Caki2 (cell line): ENCODE measurements at regions not wholly inside any gene's neighbourhood (a gene's known extent, or its start where the extent isn't known, plus 50 kb on each side); places are given as distances from the start of the nearest gene placed in this dataset.
"Not testable (repeated sequence)": the region's sequence is repeated elsewhere in the genome, so short reads cannot be mapped to it uniquely, and the experiment has no call there.

ENCODE experiments used
- DNase-seq: peaks from one replicate; pipeline ENCODE4 v3.0.0-alpha.2; 2015; ENCODE audit warnings: low read depth
- in situ Hi-C: cut with HindIII; loops from 2 replicates; pipeline ENCODE4 v1.10.0; 2016; ENCODE audit warnings: low sequenced_read_pairs, low pct_unique_long_range_greater_than_20kb, mixed read lengths

DNA sequence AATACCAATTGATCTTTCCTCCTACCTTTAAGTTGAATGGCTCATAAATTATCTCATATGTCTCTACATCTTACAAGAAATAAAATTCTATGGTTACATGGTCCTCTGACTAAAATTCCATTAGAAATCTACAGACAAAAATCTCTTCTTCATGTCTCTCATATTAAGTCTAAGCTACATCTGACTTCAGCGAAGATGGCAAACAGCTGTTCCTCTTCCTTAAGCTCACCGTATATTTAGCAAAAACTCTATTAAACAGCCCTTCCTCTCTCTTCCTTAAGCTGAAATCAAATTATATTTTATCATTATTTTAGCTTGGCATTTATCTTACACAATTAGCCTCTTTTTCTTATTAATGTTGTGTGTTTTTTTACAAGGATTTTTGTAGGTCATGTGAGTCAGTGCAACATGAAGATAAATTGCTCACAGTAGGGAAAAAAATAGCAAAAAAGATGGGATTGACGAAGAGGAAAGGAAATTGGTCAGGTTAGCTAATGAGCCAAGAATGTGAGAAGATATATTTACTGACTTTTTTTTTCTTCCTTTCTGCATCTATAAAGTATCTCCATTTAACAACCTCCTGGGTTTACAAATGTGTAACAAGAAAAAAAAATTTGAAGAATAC is 2412.8 kb downstream of the ARAP2 start:
- no peak for DNase-seq

GRCh38 chr4:33835764-33836163 is 2408.6 kb downstream of the ARAP2 start:
- in situ Hi-C loops, DNase-seq: not testable (repeated sequence)

More for the DNA sequence above, 2412.8 kb downstream of the ARAP2 start:
- in situ Hi-C loops: no loop called here

DNA sequence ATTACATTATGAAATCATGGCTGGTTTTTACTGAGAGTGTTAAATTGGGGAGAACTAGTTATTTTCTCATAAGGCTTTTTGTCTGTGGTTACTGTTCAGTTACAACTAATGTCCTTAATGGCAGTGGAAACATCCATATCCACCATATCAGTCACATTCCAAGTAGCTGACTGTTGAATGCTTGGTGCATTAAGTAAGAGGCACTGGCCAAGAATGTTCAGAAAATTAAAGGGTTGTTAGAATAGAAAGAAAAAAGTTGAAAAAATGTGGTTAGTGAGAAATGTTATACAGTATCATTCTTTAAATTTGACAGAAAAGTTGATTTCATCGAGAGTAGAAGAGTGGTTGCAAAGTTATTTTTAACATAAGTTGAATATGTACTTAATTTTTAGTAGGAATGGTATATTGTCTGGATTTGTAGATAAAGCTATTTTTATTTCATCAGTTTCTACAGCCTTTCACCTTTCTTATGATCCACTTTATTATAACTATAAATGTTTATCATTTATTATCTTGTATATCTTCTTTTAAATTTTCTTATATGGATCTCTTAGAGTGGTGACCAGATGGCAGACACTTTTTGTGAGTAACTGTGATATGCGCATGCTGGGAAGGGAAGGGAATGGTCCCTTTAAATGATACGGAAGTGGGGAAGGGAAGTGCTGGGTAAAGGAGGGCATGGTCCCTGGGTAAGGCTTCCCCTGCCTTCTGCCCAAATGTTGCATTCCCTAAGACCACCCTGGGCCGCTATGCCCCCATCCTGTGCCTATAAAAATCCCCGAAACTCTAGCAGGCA is 2407.1 kb downstream of the ARAP2 start:
- peak; percentile 18 for DNase-seq
- in situ Hi-C loops: no loop called here

GRCh38 chr4:33841120-33841519 is 2403.2 kb downstream of the ARAP2 start:
- in situ Hi-C loops: no loop called here
- DNase-seq: no peak

DNA sequence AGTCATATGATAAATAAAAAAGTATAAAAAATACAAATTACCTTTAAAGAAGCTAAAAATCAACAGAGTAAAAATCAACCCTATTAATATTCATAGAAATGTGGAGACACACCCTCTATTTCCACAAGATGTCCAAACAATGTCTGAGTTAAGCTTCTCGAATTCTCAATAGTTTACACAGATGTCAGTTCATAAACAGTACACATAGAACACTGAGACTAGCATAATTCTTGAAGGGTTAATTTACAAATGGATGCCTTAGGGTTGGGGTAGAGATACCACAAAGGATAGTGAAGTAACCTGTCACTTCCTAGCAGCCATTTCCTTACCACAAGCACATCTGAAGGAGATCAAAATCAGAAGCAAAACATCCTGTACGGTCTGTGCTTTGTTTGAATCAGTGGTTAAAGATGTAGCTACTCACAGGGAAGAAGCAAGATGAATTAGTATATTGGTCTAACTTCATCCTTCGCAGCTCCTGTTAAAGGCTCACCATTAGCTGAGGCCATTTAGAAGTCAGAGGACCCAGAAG is 2393.9 kb downstream of the ARAP2 start:
- no peak for DNase-seq
- in situ Hi-C loops: no loop called here

DNA sequence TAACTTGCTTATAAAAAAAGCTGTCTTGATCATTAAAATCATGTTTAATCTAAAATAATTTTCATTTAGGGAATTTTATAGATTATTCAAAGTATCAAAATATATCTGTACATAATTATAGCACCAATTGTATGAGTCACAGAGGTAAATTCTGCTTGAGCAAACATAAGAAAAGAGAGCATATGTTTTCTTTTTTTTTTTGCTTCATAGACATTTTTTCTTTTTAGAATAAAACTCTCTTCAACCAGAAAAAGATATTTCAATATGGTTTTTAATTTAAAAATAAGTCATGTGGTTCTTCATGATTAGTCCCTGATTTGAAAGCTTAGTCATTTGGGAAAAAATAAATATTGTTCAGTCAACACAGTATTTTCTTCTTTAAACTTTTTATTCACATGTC is 2390.6 kb downstream of the ARAP2 start:
- DNase-seq, in situ Hi-C loops: not testable (repeated sequence)

DNA sequence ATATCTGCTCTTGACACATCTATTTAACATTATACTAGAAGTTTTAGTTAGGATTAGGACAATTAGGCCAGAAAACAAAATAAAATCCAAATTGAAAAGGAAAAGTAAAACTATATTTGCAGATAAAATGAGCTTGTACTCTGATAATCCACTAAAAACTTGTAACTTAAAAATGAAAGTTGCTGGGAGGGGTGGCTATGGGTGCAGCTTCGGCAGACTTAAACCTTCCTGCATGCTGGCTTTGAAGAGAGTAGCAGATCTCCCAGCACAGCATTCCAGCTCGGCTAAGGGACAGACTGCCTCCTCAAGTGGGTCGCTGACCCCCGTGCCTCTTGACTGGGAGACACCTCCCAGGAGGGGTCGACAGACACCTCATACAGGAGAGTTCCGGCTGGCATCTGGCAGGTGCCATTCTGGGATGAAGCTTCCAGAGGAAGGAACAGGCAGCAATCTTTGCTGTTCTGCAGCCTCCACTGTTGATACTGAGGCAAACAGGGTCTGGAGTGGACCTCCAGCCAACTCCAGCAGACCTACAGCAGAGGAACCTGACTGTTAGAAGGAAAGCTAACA is 2379.9 kb downstream of the ARAP2 start:
- in situ Hi-C loops: no loop called here
- no peak for DNase-seq

DNA sequence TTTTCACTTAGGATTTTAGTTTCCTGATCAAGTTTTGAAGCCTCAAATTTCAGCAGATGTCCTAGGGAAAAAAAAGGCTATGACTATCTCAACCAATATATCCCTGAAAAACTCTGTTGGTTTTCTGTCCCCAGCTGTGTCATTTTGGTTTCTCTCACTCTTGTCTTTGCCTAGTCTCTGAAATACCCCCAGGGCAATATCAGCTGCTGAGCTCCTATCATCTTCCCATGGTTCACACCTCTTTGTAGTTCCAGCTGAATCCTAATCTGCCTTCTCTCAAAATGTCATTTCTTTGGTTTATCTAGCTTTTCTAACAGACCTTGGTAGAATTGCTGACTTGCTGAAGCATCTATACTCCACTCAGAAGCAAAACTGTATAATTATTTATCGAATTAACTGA is 2370.5 kb downstream of the ARAP2 start:
- in situ Hi-C loops: no loop called here
- no peak for DNase-seq

DNA sequence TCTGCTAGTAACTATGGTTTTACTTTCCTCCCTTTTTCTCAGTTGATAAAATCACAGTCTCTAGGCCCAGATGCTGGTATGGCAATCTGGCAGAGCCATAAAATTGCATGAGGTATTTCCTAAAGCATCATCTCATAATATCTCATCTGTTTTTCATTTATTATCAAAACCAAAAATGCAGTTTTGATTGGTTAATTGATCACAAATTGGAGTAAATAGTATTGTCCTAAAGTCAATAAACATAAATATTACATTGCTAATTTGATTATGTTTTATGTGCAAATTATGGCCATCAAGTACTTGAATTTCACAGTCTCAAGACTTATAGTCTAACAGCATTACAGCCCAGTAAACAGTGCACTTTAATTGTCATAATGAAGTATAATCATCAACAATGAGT is 2365.6 kb downstream of the ARAP2 start:
- no peak for DNase-seq
- in situ Hi-C loops: no loop called here

DNA sequence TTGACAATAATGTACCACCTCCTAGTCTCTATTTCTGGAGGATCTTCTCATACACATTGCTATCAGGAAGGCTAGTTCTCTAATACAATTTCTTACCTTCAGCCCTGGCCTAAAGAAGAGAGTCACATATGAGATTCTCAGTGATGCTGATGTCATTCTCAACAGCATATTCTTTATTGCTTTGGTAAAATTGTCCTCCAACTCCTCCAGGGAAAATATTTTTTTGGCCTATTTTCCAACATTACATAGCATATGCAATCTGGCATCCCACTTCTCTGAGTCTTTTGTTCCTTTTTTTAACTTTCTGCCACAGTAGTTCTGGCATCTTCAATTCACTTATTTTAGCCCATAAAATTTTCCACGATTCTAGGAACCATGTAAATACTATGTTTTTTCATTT is 2363.1 kb downstream of the ARAP2 start:
- no peak for DNase-seq
- in situ Hi-C loops: no loop called here

GRCh38 chr4:33882246-33882990 is 2361.9 kb downstream of the ARAP2 start:
- no peak for DNase-seq
- in situ Hi-C loops: no loop called here

- no peak for DNase-seq
- in situ Hi-C loops: no loop called here
These were observed 2361.2 kb downstream of the ARAP2 start for GRCh38 chr4:33883111-33883510.

GRCh38 chr4:33886356-33886755 is 2358.0 kb downstream of the ARAP2 start:
- in situ Hi-C loops: no loop called here
- no peak for DNase-seq

GRCh38 chr4:33890841-33891240 is 2353.5 kb downstream of the ARAP2 start:
- in situ Hi-C loops: no loop called here
- no peak for DNase-seq

- no peak for DNase-seq
- in situ Hi-C loops: no loop called here
These were observed 2332.4 kb downstream of the ARAP2 start for GRCh38 chr4:33911959-33912358.

DNA sequence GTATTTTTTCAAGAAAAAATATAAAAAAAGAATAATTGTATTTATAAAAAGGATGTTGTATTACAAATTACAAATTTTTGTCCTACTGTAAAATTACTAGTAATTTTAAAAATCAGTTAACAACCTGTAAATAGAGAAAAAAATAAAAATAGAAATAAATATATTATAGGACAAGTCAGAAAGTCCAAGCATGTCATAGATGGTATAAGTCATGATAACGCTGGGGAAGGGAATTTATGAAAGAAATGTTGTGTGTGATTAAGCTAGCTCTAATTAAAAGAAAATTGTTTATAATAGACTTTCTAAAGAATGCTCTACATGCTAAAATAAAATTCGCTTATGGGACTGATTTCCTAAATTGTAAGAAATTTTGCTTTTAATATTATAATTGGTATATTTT is 2329.9 kb downstream of the ARAP2 start:
- DNase-seq: no peak
- in situ Hi-C loops: no loop called here

- DNase-seq: no peak
- in situ Hi-C loops: no loop called here
These were observed 2320.8 kb downstream of the ARAP2 start for GRCh38 chr4:33923469-33923868.

DNA sequence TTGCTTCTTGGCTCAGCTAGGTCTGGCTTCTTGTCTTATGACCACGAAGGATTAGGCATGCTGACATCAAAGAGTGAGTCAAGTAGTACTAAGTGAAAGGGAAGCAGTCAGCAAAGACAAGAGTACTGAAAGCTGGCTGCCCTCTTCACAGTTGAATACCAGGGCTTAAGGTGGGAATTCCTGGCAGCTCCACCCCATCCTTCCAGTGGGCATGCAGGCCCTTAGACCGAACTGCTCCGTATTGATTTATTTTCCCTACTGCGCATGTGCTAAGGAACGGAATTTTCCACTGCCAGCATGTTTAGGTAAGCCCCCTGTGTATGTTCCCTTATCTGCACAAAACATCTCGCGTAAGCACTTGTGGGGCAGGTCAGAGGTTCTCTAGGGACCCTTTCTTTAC is 2320.1 kb downstream of the ARAP2 start:
- DNase-seq: no peak
- in situ Hi-C loops: no loop called here

DNA sequence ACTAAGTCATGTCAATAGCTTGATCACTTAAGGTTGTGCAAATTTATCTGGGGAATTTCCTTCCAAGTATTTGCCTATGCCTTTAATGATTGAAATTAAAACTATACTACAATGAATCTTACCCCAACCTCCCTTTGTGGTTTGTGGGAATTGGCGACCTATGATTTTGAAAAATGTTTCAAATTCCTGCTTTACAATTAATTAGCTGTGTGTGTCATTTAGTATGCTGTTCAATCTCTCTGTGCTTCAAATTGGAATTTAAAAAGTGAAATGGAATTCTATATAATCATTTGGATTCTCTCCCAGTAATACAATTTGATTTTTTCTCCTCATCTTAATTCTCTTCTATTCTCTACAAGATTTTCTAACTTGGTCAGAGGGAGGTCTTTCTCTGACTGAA is 2319.5 kb downstream of the ARAP2 start:
- in situ Hi-C loops: no loop called here
- no peak for DNase-seq
